Activated CD8-positive, alpha-beta T cell treated with anti-CD3 and anti-CD28 coated beads for 36 hours (primary cell): ENCODE measurements at regions not wholly inside any gene's neighbourhood (a gene's known extent, or its start where the extent isn't known, plus 50 kb on each side); places are given as distances from the start of the nearest gene placed in this dataset.

ENCODE experiments used
- ATAC-seq: fragments of 200-7000 bp; cut with Tn5 transposase; one replicate; pipeline ENCODE4 v1.10.0; 2021; ENCODE audit warnings: mild to moderate bottlenecking, moderate library complexity
- CTCF ChIA-PET: fragments of 350-600 bp; sonication (Branson Sonifier 250); formaldehyde crosslinking; loops from one replicate; lab custom pipeline; 2021; ENCODE audit warnings: antibody characterized with exemption; lab: Charles Lee
- POLR2A ChIA-PET: fragments of 350-600 bp; sonication (Branson Sonifier 250); formaldehyde crosslinking; loops from one replicate; lab custom pipeline; 2021; ENCODE audit warnings: antibody characterized with exemption; lab: Charles Lee
- DNase-seq: peaks from one replicate; pipeline ENCODE4 v3.0.0-alpha.2; 2020
- H3K27ac Mint-ChIP-seq: one replicate; pipeline ENCODE4 v1.8.0; 2021; ENCODE audit warnings: mild to moderate bottlenecking, mixed read lengths
- H3K27me3 Mint-ChIP-seq: one replicate; pipeline ENCODE4 v1.8.0; 2021; ENCODE audit warnings: mixed read lengths
- H3K36me3 Mint-ChIP-seq: one replicate; pipeline ENCODE4 v1.8.0; 2021; ENCODE audit warnings: low read depth, mixed read lengths
- H3K4me1 Mint-ChIP-seq: one replicate; pipeline ENCODE4 v1.8.0; 2021; ENCODE audit warnings: low read depth, mixed read lengths
- H3K4me3 Mint-ChIP-seq: one replicate; pipeline ENCODE4 v1.8.0; 2021; ENCODE audit warnings: mild to moderate bottlenecking, moderate library complexity, mixed read lengths
- H3K9me3 Mint-ChIP-seq: one replicate; pipeline ENCODE4 v1.8.0; 2021; ENCODE audit warnings: mixed read lengths
- intact Hi-C: fragments of 100-400 bp; cut with micrococcal nuclease; formaldehyde crosslinking; loops from one replicate; pipeline ENCODE4 v1.10.0; 2022
- TF ChIP-seq, protein P1 (sequence below): fragments of 200-600 bp; IDR thresholded peaks from one replicate; pipeline ENCODE4 v1.8.0; 2022; ENCODE audit warnings: antibody characterized with exemption, mild to moderate bottlenecking

DNA sequence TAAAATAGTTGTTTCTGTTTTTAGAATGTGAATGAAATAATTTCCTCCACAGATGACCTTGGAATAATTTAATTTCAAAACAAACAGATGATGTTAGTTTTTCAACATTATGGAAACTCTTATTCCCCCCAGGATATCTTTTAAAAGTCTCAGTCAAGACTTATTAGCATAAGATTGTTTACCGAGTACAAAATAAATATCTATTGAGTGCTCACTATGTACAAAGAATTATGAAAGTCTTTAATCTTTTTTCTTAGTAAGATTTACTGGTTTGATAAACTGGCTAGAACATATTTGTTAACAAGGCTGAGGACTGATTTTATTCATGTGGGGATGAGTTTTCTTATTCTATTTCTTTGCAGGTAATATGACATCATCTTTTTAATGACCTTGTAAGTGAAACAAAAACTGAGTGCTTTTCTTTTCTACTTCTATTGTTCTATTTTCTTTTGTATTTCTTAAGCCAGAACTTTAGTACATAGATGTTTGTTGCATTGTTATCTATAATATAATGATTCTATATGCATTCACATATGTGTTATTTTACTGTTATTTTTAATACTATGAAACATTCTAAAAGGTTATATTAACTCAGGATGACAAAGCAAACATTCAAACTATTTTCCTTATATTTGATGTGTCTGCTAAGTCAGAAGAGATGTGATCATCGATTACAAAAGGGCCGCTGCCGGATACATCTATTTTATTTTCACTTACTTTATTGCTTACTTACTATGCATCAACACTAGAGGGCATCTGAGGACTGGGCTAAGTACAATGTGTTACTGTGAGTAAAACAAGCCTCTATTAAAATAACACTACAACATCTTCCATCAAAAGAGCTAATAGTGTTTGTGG is 111.0 kb upstream of the ARHGAP42 start:
- H3K9me3 Mint-ChIP-seq = no peaks in the 10 kb centered on the region
- TF ChIP-seq, protein P1, sequence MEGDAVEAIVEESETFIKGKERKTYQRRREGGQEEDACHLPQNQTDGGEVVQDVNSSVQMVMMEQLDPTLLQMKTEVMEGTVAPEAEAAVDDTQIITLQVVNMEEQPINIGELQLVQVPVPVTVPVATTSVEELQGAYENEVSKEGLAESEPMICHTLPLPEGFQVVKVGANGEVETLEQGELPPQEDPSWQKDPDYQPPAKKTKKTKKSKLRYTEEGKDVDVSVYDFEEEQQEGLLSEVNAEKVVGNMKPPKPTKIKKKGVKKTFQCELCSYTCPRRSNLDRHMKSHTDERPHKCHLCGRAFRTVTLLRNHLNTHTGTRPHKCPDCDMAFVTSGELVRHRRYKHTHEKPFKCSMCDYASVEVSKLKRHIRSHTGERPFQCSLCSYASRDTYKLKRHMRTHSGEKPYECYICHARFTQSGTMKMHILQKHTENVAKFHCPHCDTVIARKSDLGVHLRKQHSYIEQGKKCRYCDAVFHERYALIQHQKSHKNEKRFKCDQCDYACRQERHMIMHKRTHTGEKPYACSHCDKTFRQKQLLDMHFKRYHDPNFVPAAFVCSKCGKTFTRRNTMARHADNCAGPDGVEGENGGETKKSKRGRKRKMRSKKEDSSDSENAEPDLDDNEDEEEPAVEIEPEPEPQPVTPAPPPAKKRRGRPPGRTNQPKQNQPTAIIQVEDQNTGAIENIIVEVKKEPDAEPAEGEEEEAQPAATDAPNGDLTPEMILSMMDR = peak; percentile 64
- no peak overlapping the region for H3K4me3 Mint-ChIP-seq
- no peaks in the 10 kb centered on the region for H3K4me1 Mint-ChIP-seq
- peaks cover 1% of the 10 kb centered on the region for H3K27me3 Mint-ChIP-seq
- CTCF ChIA-PET = interaction anchor here (0.7 to 2.0 kb wide), 7 partner anchors 15 to 351 kb away, joined by 3 to 9 read pairs (median 4); no protein-coding TSS in a partner anchor
- POLR2A ChIA-PET = no interaction called here
- DNase-seq (peak; percentile 15), ATAC-seq (no peak)
- H3K27ac Mint-ChIP-seq = no peak overlapping the region
- intact Hi-C loops = loop anchor here (10.0 kb wide), 2 partner anchors 279 to 349 kb away; no protein-coding TSS in a partner anchor
- H3K36me3 Mint-ChIP-seq = no peaks in the 10 kb centered on the region

DNA sequence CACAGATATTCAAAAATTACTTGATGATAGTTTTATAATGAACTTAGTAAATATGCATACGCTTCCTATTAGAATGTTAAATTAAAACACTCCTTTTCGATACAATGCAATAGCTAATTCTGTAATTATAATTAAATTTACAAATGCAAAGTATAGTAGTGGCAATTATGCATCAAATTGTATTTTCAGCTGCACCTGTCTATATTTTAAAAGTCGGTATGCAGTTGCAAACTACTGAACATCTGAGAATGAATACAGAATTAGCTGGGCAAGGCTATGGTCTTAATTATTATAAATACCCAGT is 110.4 kb upstream of the ARHGAP42 start:
- intact Hi-C loops = loop anchor here (10.0 kb wide), 2 partner anchors 278 to 348 kb away; no protein-coding TSS in a partner anchor

DNA sequence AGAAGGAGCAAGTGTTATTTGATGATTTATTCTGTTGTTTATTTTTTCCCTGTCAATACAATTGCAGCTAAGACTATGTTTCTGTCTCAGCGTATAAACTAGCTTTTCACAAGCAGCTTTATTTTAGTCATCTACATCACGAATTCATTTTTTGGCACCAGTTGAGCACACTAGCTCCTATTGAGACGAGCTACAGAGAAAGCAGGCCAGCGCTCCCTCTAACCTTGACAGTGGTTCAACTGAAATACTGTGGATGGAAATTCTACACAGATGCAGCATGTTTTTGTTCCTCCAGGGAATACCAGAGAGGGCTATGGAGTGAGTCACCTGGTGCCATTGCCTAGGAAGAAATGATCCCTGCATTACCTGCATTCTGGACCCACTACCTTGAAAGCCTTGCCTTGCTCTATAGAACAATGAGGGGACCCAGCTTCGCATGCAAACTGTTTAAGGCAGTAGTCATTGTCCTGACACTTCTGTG is 108.2 kb upstream of the ARHGAP42 start:
- ATAC-seq (no peak), DNase-seq (no peak)
- TF ChIP-seq, protein P1 = no peak
- intact Hi-C loops = loop anchor here (10.0 kb wide), 2 partner anchors 276 to 346 kb away; no protein-coding TSS in a partner anchor
- Mint-ChIP-seq H3K4me1 (no peaks in the 10 kb centered on the region), H3K27me3 (peaks cover 1% of the 10 kb centered on the region), H3K9me3 (no peaks in the 10 kb centered on the region), H3K27ac (no peak overlapping the region), H3K36me3 (no peaks in the 10 kb centered on the region), H3K4me3 (no peak overlapping the region)
- ChIA-PET CTCF (interaction anchor here (1.2 to 1.8 kb wide), 2 partner anchors 352 to 353 kb away, joined by 3 read pairs; no protein-coding TSS in a partner anchor), POLR2A (no interaction called here)

More for the DNA sequence above, 110.4 kb upstream of the ARHGAP42 start:
- TF ChIP-seq, protein P1 = peak; percentile 42
- Mint-ChIP-seq H3K27me3 (peaks cover 1% of the 10 kb centered on the region), H3K9me3 (no peaks in the 10 kb centered on the region), H3K4me3 (no peak overlapping the region), H3K4me1 (no peaks in the 10 kb centered on the region), H3K36me3 (no peaks in the 10 kb centered on the region), H3K27ac (no peak overlapping the region)
- ATAC-seq = no peak
- ChIA-PET CTCF (interaction anchor here (0.7 to 2.0 kb wide), 8 partner anchors 15 to 354 kb away, joined by 3 to 9 read pairs (median 4); no protein-coding TSS in a partner anchor), POLR2A (no interaction called here)
- DNase-seq = no peak

DNA sequence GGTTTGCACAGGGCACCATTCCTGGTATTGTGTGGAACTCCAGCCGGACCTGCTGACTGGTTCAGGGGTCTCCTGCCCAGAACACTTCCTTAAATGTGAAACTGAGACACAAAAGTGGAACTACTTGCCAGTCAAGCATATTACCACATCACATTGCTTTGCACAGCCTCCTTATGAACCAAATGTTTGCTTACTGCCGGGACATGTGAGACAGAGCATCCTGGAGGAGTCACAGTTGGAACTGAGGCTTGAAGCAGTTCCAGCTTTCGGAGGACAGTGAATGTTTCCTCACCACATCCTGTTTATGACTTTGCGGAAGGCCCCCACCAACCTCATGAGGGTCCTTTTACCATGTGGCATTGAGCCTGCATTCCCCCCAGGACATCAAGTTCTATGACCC is 105.8 kb upstream of the ARHGAP42 start:
- ChIA-PET POLR2A (no interaction called here), CTCF (no interaction called here)
- Mint-ChIP-seq H3K36me3 (no peaks in the 10 kb centered on the region), H3K4me3 (no peak overlapping the region), H3K27ac (no peak overlapping the region), H3K27me3 (peaks cover 1% of the 10 kb centered on the region), H3K9me3 (no peaks in the 10 kb centered on the region), H3K4me1 (no peaks in the 10 kb centered on the region)
- ATAC-seq = no peak
- TF ChIP-seq, protein P1 = no peak
- no peak for DNase-seq
- intact Hi-C loops = no loop called here
